ENCODE measurements at regions not wholly inside any gene's neighbourhood (a gene's known extent, or its start where the extent isn't known, plus 50 kb on each side); places are given as distances from the start of the nearest gene placed in this dataset.

GRCh38 chr11:27604416-27604815, 95.8 kb downstream of the BDNF start:
- Histone ChIP-seq H3K27me3 (ENCODE audit: control insufficient read depth, insufficient read depth, low read length) (no peaks in the 10 kb centered on the region), H3K9ac (ENCODE audit: low read depth, low read length) (no peak overlapping the region), H3K36me3 (ENCODE audit: insufficient read depth, low read length) (no peaks in the 10 kb centered on the region), H3K4me3 (ENCODE audit: low read length) (no peak overlapping the region), H3K9me3 (replicated peaks; ENCODE audit: low read length) (no peaks in the 10 kb centered on the region), H3K4me2 (ENCODE audit: low read length) (no peak overlapping the region), H3K4me1 (ENCODE audit: control insufficient read depth, insufficient read depth, low read length) (no peaks in the 10 kb centered on the region)

DNA sequence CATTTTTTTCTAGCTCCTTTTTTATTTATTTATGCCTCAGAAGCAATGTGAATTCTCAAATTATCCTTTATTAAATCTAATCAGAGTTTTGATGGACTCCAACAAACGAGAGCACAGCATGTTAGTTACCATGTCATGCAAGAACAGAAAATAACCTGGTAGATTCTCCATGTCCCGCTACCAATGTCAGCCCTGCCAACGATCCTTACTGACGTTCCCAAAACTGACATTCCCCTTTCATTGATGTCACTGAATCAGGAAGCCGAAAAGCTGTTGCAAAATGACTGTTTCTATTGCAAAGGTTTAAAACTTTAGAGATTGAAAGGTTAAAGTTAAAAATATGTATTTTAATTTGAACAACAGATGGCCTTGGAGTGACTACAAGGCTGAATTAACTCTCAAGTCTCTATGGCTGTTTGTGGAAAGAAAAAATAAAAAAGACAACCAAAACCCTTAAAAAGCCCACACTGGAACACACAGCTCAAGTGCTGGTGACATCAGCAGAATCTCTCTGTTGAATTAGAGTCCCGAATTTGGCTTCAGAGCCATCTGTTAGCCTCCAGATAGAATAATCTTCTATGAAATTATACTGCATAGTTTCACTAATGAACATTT, 96.8 kb downstream of the BDNF start:
- Histone ChIP-seq H3K4me1 (ENCODE audit: control insufficient read depth, insufficient read depth, low read length) (no peaks in the 10 kb centered on the region), H3K9ac (ENCODE audit: low read depth, low read length) (no peak overlapping the region), H3K9me3 (replicated peaks; ENCODE audit: low read length) (no peaks in the 10 kb centered on the region), H3K4me3 (ENCODE audit: low read length) (no peak overlapping the region), H3K36me3 (ENCODE audit: insufficient read depth, low read length) (no peaks in the 10 kb centered on the region), H3K27me3 (ENCODE audit: control insufficient read depth, insufficient read depth, low read length) (no peaks in the 10 kb centered on the region), H3K4me2 (ENCODE audit: low read length) (no peak overlapping the region)

- H3K9me3 ChIP-seq (replicated peaks; ENCODE audit: low read length): no peaks in the 10 kb centered on the region
- no peak overlapping the region for H3K4me3 ChIP-seq (ENCODE audit: low read length)
- H3K4me2 ChIP-seq (ENCODE audit: low read length): no peak overlapping the region
- H3K27me3 ChIP-seq (ENCODE audit: control insufficient read depth, insufficient read depth, low read length): no peaks in the 10 kb centered on the region
- H3K4me1 ChIP-seq (ENCODE audit: control insufficient read depth, insufficient read depth, low read length): no peaks in the 10 kb centered on the region
- no peak overlapping the region for H3K9ac ChIP-seq (ENCODE audit: low read depth, low read length)
- H3K36me3 ChIP-seq (ENCODE audit: insufficient read depth, low read length): no peaks in the 10 kb centered on the region
Measured at GRCh38 chr11:27600656-27601055, 94.1 kb upstream of the LIN7C start.

- Histone ChIP-seq H3K36me3 (ENCODE audit: insufficient read depth, low read length) (no peaks in the 10 kb centered on the region), H3K4me3 (ENCODE audit: low read length) (no peak overlapping the region), H3K9me3 (replicated peaks; ENCODE audit: low read length) (no peaks in the 10 kb centered on the region), H3K9ac (ENCODE audit: low read depth, low read length) (no peak overlapping the region), H3K4me2 (ENCODE audit: low read length) (no peak overlapping the region), H3K4me1 (ENCODE audit: control insufficient read depth, insufficient read depth, low read length) (no peaks in the 10 kb centered on the region), H3K27me3 (ENCODE audit: control insufficient read depth, insufficient read depth, low read length) (no peaks in the 10 kb centered on the region)
Measured at GRCh38 chr11:27599217-27599616, 92.6 kb upstream of the LIN7C start.

DNA sequence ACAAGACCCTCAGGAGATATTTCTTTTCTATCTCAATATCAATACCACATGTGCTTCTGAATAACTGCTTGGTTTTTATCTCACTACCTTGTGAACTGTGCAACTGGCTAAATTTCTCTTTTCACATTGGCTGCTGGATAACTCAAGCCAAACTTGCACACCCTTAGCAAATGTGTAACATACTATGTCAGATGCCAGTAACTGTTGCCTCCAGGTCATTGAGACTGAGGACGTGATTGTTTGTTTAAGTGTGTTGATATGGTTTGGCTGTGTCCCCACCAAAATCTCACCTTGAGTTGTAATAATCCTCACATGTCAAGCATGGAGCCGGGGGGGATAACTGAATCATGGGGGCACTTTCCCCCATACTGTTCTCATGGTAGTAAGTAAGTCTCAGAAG, 90.2 kb upstream of the LIN7C start:
- Histone ChIP-seq H3K9ac (ENCODE audit: low read depth, low read length) (no peak overlapping the region), H3K27me3 (ENCODE audit: control insufficient read depth, insufficient read depth, low read length) (no peaks in the 10 kb centered on the region), H3K36me3 (ENCODE audit: insufficient read depth, low read length) (no peaks in the 10 kb centered on the region), H3K4me3 (ENCODE audit: low read length) (no peak overlapping the region), H3K9me3 (replicated peaks; ENCODE audit: low read length) (no peaks in the 10 kb centered on the region), H3K4me2 (ENCODE audit: low read length) (no peak overlapping the region), H3K4me1 (ENCODE audit: control insufficient read depth, insufficient read depth, low read length) (no peaks in the 10 kb centered on the region)

GRCh38 chr11:27596388-27596787, 89.8 kb upstream of the LIN7C start:
- Histone ChIP-seq H3K36me3 (ENCODE audit: insufficient read depth, low read length) (no peaks in the 10 kb centered on the region), H3K4me2 (ENCODE audit: low read length) (no peak overlapping the region), H3K4me3 (ENCODE audit: low read length) (no peak overlapping the region), H3K27me3 (ENCODE audit: control insufficient read depth, insufficient read depth, low read length) (no peaks in the 10 kb centered on the region), H3K9me3 (replicated peaks; ENCODE audit: low read length) (no peaks in the 10 kb centered on the region), H3K4me1 (ENCODE audit: control insufficient read depth, insufficient read depth, low read length) (no peaks in the 10 kb centered on the region), H3K9ac (ENCODE audit: low read depth, low read length) (no peak overlapping the region)

- H3K4me2 ChIP-seq (ENCODE audit: low read length): no peak overlapping the region
- H3K4me1 ChIP-seq (ENCODE audit: control insufficient read depth, insufficient read depth, low read length): no peaks in the 10 kb centered on the region
- H3K27me3 ChIP-seq (ENCODE audit: control insufficient read depth, insufficient read depth, low read length): no peaks in the 10 kb centered on the region
- H3K4me3 ChIP-seq (ENCODE audit: low read length): no peak overlapping the region
- H3K9me3 ChIP-seq (replicated peaks; ENCODE audit: low read length): no peaks in the 10 kb centered on the region
- no peak overlapping the region for H3K9ac ChIP-seq (ENCODE audit: low read depth, low read length)
- no peaks in the 10 kb centered on the region for H3K36me3 ChIP-seq (ENCODE audit: insufficient read depth, low read length)
Measured at GRCh38 chr11:27592098-27592780, 85.7 kb upstream of the LIN7C start.

DNA sequence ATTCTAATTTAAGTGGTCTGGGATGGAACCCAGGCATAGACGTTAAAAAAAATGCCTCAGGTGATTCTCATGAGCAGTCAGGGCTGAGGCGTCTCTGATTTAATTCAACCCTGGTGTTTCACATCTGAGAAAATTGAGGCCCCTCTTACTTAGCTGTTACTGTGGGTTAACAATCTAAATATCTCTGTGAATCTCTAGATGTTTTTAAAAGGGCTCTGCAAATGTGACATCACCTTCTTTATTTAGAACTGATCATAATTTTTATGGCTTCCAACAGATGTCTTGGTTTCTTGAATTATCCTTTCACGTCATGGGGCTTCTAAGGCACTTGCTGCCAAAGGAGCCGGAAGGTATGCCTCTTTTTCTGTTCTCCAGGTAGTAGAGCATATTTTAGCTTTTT, 76.1 kb upstream of the LIN7C start:
- H3K36me3 ChIP-seq (ENCODE audit: insufficient read depth, low read length): no peaks in the 10 kb centered on the region
- no peaks in the 10 kb centered on the region for H3K4me1 ChIP-seq (ENCODE audit: control insufficient read depth, insufficient read depth, low read length)
- H3K9me3 ChIP-seq (replicated peaks; ENCODE audit: low read length): no peaks in the 10 kb centered on the region
- no peak overlapping the region for H3K4me2 ChIP-seq (ENCODE audit: low read length)
- H3K27me3 ChIP-seq (ENCODE audit: control insufficient read depth, insufficient read depth, low read length): no peaks in the 10 kb centered on the region
- H3K9ac ChIP-seq (ENCODE audit: low read depth, low read length): no peak overlapping the region
- H3K4me3 ChIP-seq (ENCODE audit: low read length): no peak overlapping the region

- Histone ChIP-seq H3K9ac (ENCODE audit: low read depth, low read length) (no peak overlapping the region), H3K4me3 (ENCODE audit: low read length) (no peak overlapping the region), H3K36me3 (ENCODE audit: insufficient read depth, low read length) (no peaks in the 10 kb centered on the region), H3K4me2 (ENCODE audit: low read length) (no peak overlapping the region), H3K9me3 (replicated peaks; ENCODE audit: low read length) (no peaks in the 10 kb centered on the region), H3K4me1 (ENCODE audit: control insufficient read depth, insufficient read depth, low read length) (peaks cover 7% of the 10 kb centered on the region), H3K27me3 (ENCODE audit: control insufficient read depth, insufficient read depth, low read length) (no peaks in the 10 kb centered on the region)
Measured at GRCh38 chr11:27574342-27574741, 67.8 kb upstream of the LIN7C start.

- Histone ChIP-seq H3K36me3 (ENCODE audit: insufficient read depth, low read length) (no peaks in the 10 kb centered on the region), H3K4me2 (ENCODE audit: low read length) (no peak overlapping the region), H3K4me1 (ENCODE audit: control insufficient read depth, insufficient read depth, low read length) (peaks cover 7% of the 10 kb centered on the region), H3K4me3 (ENCODE audit: low read length) (no peak overlapping the region), H3K9ac (ENCODE audit: low read depth, low read length) (no peak overlapping the region), H3K27me3 (ENCODE audit: control insufficient read depth, insufficient read depth, low read length) (no peaks in the 10 kb centered on the region), H3K9me3 (replicated peaks; ENCODE audit: low read length) (no peaks in the 10 kb centered on the region)
Measured at GRCh38 chr11:27573024-27573423, 66.5 kb upstream of the LIN7C start.

DNA sequence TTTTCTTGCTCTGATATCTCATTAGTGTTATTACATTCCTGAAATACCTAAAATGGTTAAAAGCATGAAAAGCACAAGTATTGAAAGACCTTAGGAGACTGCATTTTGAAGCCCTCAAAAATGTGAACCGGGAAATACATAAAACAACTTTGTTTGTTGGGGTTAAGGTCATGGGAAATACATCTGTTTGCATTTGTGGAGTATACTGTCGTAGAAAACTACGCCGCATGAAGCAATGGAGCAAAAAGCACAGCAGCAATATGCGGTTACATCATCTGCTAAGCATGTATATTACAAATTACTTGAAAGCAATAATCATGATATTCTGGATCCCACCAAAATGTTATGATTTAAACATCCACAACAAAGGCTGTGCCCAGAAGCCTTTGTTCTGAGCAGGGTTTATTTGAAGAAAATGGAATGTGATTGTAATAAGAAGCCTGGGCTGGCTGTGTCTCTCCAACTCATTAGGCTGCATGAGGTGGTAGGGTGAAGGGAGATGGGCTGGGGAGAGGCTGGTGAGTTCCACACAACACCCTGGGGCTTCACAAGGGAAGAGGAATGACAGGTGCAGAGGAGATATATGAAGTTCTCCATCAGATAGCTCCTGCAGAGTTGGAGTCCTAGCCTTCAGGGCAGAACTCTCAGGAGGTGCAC, 64.7 kb upstream of the LIN7C start:
- no peaks in the 10 kb centered on the region for H3K36me3 ChIP-seq (ENCODE audit: insufficient read depth, low read length)
- H3K4me3 ChIP-seq (ENCODE audit: low read length): no peak overlapping the region
- H3K9ac ChIP-seq (ENCODE audit: low read depth, low read length): no peak overlapping the region
- H3K9me3 ChIP-seq (replicated peaks; ENCODE audit: low read length): no peaks in the 10 kb centered on the region
- peak overlapping the region; percentile 14 for H3K4me2 ChIP-seq (ENCODE audit: low read length)
- H3K4me1 ChIP-seq (ENCODE audit: control insufficient read depth, insufficient read depth, low read length): peaks cover 7% of the 10 kb centered on the region
- no peaks in the 10 kb centered on the region for H3K27me3 ChIP-seq (ENCODE audit: control insufficient read depth, insufficient read depth, low read length)

- Histone ChIP-seq H3K36me3 (ENCODE audit: insufficient read depth, low read length) (no peaks in the 10 kb centered on the region), H3K27me3 (ENCODE audit: control insufficient read depth, insufficient read depth, low read length) (no peaks in the 10 kb centered on the region), H3K4me1 (ENCODE audit: control insufficient read depth, insufficient read depth, low read length) (peaks cover 7% of the 10 kb centered on the region), H3K9me3 (replicated peaks; ENCODE audit: low read length) (no peaks in the 10 kb centered on the region), H3K4me3 (ENCODE audit: low read length) (no peak overlapping the region), H3K4me2 (ENCODE audit: low read length) (no peak overlapping the region), H3K9ac (ENCODE audit: low read depth, low read length) (no peak overlapping the region)
Measured at GRCh38 chr11:27570542-27570941, 64.0 kb upstream of the LIN7C start.
